Body of pancreas (tissue), 4 donors: ENCODE measurements at regions not wholly inside any gene's neighbourhood (a gene's known extent, or its start where the extent isn't known, plus 50 kb on each side); places are given as distances from the start of the nearest gene placed in this dataset.

Experiments
- ATAC-seq: fragments of 150-250 bp; one replicate; pipeline ENCODE4 v1.9.1; 2016
- DNase-seq, 4 donors: peaks; one replicate each; pipeline ENCODE4 v3.0.0-alpha.2; 2019
- H3K27ac ChIP-seq, 4 donors: fragments of 200-600 bp; sonication (generic); 1 replicate in 3 of 4; 2 replicates in 1 of 4; pipeline versions ENCODE4 v1.5.1 to v1.6.1; 2016 to 2019; ENCODE audit warnings: mild to moderate bottlenecking in 1 of 4, mixed read lengths in 1 of 4, moderate library complexity in 1 of 4
- H3K27me3 ChIP-seq, 2 donors: fragments of 200-600 bp; sonication (generic); one replicate each; pipeline ENCODE4 v1.6.0; 2016; ENCODE audit warnings: mild to moderate bottlenecking in 1 of 2
- H3K36me3 ChIP-seq, 2 donors: fragments of 200-600 bp; sonication (generic); replicated peaks in 1 of 2; 2 replicates each; pipeline ENCODE4 v1.5.1; 2016; ENCODE audit warnings: low read depth in 2 of 2; ENCODE audit not compliant: insufficient read depth in 1 of 2
- H3K4me1 ChIP-seq: fragments of 200-600 bp; sonication (generic); one replicate; pipeline ENCODE4 v1.6.0; 2016
- H3K4me3 ChIP-seq, 2 donors: fragments of 200-600 bp; sonication (generic); 1 replicate in 1 of 2; 2 replicates in 1 of 2; pipeline ENCODE4 v1.5.1; 2016 to 2019
- H3K9me3 ChIP-seq, 3 donors: fragments of 200-600 bp; sonication (generic); 1 replicate in 2 of 3; 2 replicates in 1 of 3; pipeline ENCODE4 v1.5.1; 2016
- CTCF ChIP-seq, 7 experiments: fragments of 450-650 bp in 4 of 7; fragments of 200-600 bp in 3 of 7; sonication (generic) in 3 of 7; IDR thresholded peaks; one replicate each; pipeline ENCODE4 v1.5.1; 2016 to 2019; ENCODE audit warnings: antibody characterized with exemption in 7 of 7
- POLR2A ChIP-seq, 3 donors: fragments of 450-650 bp; IDR thresholded peaks; one replicate each; pipeline ENCODE4 v1.6.1; 2016; ENCODE audit warnings: antibody characterized with exemption in 3 of 3, mild to moderate bottlenecking in 2 of 3
- WGBS, 2 donors: methylation state at CpG; one replicate each; pipeline ENCODE4 v1.1.5; 2017; 5-methylcytosine and 5-hydroxymethylcytosine counted together
- intact Hi-C: fragments of 100-400 bp; cut with DNase I; formaldehyde crosslinking; loops from one replicate; pipeline ENCODE4 v1.15.1; 2023

GRCh38 chr9:99326112-99326916 is 104.2 kb downstream of the SEC61B start:
- DNase-seq (no peak), ATAC-seq (no peak)
- 84 to 88% methylated on average over 5 of the region's 5 CpGs for WGBS, 2 donors
- Histone ChIP-seq H3K27me3 (no peaks in the 10 kb centered on the region), H3K9me3 (no peaks in the 10 kb centered on the region), H3K4me1 (peaks cover 11% of the 10 kb centered on the region), H3K27ac (no peak overlapping the region), H3K36me3 (no peaks in the 10 kb centered on the region), H3K4me3 (no peak overlapping the region)
- intact Hi-C loops = no loop called here
- no peak for TF ChIP-seq CTCF (IDR thresholded peaks at IDR 0.05)
- TF ChIP-seq POLR2A (IDR thresholded peaks at IDR 0.05) = no peak

GRCh38 chr9:99326917-99327189 is 104.8 kb downstream of the SEC61B start:
- H3K27ac ChIP-seq = no peak overlapping the region
- intact Hi-C loops = no loop called here

GRCh38 chr9:99327667-99328066 is 105.6 kb downstream of the SEC61B start:
- Histone ChIP-seq H3K27me3 (no peaks in the 10 kb centered on the region), H3K9me3 (no peaks in the 10 kb centered on the region), H3K4me3 (no peak overlapping the region), H3K36me3 (no peaks in the 10 kb centered on the region), H3K4me1 (peaks cover under 1% of the 10 kb centered on the region), H3K27ac (no peak overlapping the region)
- intact Hi-C loops = no loop called here
- WGBS, 2 donors = 56 to 85% methylated on average over 3 of the region's 3 CpGs
- ATAC-seq (no peak), DNase-seq (no peak)
- TF ChIP-seq CTCF (IDR thresholded peaks at IDR 0.05) (no peak), POLR2A (IDR thresholded peaks at IDR 0.05) (no peak)

More at GRCh38 chr9:99326917-99327189, 104.8 kb downstream of the SEC61B start:
- DNase-seq (no peak), ATAC-seq (no peak)
- Histone ChIP-seq H3K4me1 (peaks cover 9% of the 10 kb centered on the region), H3K27me3 (no peaks in the 10 kb centered on the region), H3K36me3 (no peaks in the 10 kb centered on the region), H3K9me3 (no peaks in the 10 kb centered on the region), H3K4me3 (no peak overlapping the region)
- TF ChIP-seq POLR2A (IDR thresholded peaks at IDR 0.05) (no peak), CTCF (IDR thresholded peaks at IDR 0.05) (no peak)
- 88 to 91% methylated on average over 3 of the region's 3 CpGs for WGBS, 2 donors

GRCh38 chr9:99335280-99335679 is 113.2 kb downstream of the SEC61B start:
- ATAC-seq = no peak
- no peak for TF ChIP-seq POLR2A (IDR thresholded peaks at IDR 0.05)
- no peak for TF ChIP-seq CTCF (IDR thresholded peaks at IDR 0.05)
- H3K27me3 ChIP-seq = no peaks in the 10 kb centered on the region
- no peaks in the 10 kb centered on the region for H3K4me1 ChIP-seq
- no peak overlapping the region for H3K4me3 ChIP-seq
- WGBS, 2 donors = 86 to 87% methylated on average over 4 of the region's 4 CpGs
- intact Hi-C loops = no loop called here
- DNase-seq = no peak
- H3K9me3 ChIP-seq = no peaks in the 10 kb centered on the region
- no peaks in the 10 kb centered on the region for H3K36me3 ChIP-seq
- no peak overlapping the region for H3K27ac ChIP-seq

GRCh38 chr9:99336005-99336404 is 113.9 kb downstream of the SEC61B start:
- DNase-seq (no peak), ATAC-seq (no peak)
- no peaks in the 10 kb centered on the region for H3K9me3 ChIP-seq
- H3K4me3 ChIP-seq = no peak overlapping the region
- H3K27ac ChIP-seq = no peak overlapping the region
- H3K4me1 ChIP-seq = no peaks in the 10 kb centered on the region
- WGBS, 2 donors = 43 to 46% methylated on average over 3 of the region's 3 CpGs
- no peaks in the 10 kb centered on the region for H3K27me3 ChIP-seq
- no peaks in the 10 kb centered on the region for H3K36me3 ChIP-seq
- intact Hi-C loops = no loop called here
- TF ChIP-seq POLR2A (IDR thresholded peaks at IDR 0.05) (no peak), CTCF (IDR thresholded peaks at IDR 0.05) (no peak)
